ENCODE measurements at regions not wholly inside any gene's neighbourhood (a gene's known extent, or its start where the extent isn't known, plus 50 kb on each side); places are given as distances from the start of the nearest gene placed in this dataset.
"Not testable (repeated sequence)": the region's sequence is repeated elsewhere in the genome, so short reads cannot be mapped to it uniquely, and the experiment has no call there.

DNA sequence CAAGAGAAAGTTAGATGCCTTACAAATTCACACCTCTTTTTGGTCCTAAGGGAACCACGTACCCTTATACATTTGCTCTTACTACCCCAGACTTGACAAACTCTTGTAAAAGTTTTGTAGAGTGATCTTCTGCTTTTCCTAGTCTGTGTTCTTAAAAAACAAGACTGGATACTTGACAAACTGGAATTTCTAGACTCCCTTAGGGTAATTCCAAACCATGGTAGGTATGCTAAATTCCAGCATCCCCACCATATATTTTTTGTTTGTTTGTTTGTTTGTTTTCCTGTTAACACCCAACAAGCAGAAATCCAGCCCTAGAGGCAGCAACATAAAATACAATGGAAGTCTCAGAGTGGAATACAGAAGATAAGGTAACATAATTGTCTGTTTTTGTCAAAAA, 280.7 kb upstream of the NR2F2 start:
- H3K27ac ChIP-seq = no peak overlapping the region
- peaks cover 18% of the 10 kb centered on the region for H3K4me1 ChIP-seq (replicated peaks)
- H3K9me3 ChIP-seq (replicated peaks) = no peaks in the 10 kb centered on the region
- H3K36me3 ChIP-seq = no peaks in the 10 kb centered on the region
- H3K27me3 ChIP-seq (replicated peaks) = no peaks in the 10 kb centered on the region
- no peak overlapping the region for H3K4me3 ChIP-seq
- DNase-seq (ENCODE audit: low read depth in 1 of 2, low spot score in 2 of 2) = no peak

DNA sequence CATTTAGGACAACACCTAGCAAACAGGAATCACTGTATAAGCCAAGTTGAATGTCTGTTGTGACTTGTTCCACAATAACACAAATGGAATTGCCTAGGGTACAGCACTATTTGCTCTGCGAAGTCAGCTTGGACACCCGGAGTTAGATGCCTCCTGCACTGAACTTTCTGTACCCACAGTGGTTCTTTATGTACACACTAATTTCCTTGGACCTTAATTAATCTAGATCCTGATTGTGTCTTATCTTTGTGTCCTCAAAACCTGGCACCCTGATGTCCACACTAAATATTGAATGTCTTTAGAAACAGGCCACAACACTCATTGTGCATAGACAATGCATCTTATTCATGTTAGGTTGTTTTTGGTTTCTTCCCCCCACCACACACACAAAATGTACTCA, 278.9 kb upstream of the NR2F2 start:
- Histone ChIP-seq H3K9me3 (replicated peaks) (no peaks in the 10 kb centered on the region), H3K4me1 (replicated peaks) (peaks cover 18% of the 10 kb centered on the region), H3K36me3 (no peaks in the 10 kb centered on the region), H3K27me3 (replicated peaks) (no peaks in the 10 kb centered on the region), H3K4me3 (no peak overlapping the region), H3K27ac (no peak overlapping the region)
- DNase-seq (ENCODE audit: low read depth in 1 of 2, low spot score in 2 of 2) = no peak

DNA sequence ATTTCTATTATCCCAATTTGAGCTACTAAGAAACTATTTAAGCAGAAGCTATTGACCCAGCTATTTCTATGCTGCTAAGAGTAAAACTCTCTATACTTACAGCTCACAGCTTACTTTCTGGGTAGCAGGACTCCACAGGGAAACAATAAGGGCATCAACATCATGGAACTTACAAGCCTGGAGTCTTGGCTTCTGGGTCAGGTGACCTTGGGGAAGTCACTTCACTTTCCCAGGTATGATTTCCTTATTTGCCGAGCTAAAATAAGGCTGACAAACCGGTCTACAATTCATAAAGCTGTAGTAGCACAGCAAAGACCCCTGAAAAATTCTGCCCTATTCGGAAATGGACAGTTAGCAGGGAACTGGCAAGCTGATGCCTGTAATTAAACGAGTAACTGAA, 278.3 kb upstream of the NR2F2 start:
- Histone ChIP-seq H3K27ac (no peak overlapping the region), H3K36me3 (no peaks in the 10 kb centered on the region)
- DNase-seq (ENCODE audit: low read depth in 1 of 2, low spot score in 2 of 2) = no peak

GRCh38 chr15:96052572-96053030, 277.9 kb upstream of the NR2F2 start:
- no peak overlapping the region for H3K4me3 ChIP-seq
- DNase-seq (ENCODE audit: low read depth in 1 of 2, low spot score in 2 of 2) = no peak
- no peaks in the 10 kb centered on the region for H3K36me3 ChIP-seq
- H3K27ac ChIP-seq = no peak overlapping the region
- H3K9me3 ChIP-seq (replicated peaks) = no peaks in the 10 kb centered on the region
- H3K27me3 ChIP-seq (replicated peaks) = no peaks in the 10 kb centered on the region
- peaks cover 8% of the 10 kb centered on the region for H3K4me1 ChIP-seq (replicated peaks)

More for the DNA sequence above, 278.3 kb upstream of the NR2F2 start:
- no peaks in the 10 kb centered on the region for H3K27me3 ChIP-seq (replicated peaks)
- no peaks in the 10 kb centered on the region for H3K9me3 ChIP-seq (replicated peaks)
- H3K4me1 ChIP-seq (replicated peaks) = peaks cover 12% of the 10 kb centered on the region
- H3K4me3 ChIP-seq = no peak overlapping the region

DNA sequence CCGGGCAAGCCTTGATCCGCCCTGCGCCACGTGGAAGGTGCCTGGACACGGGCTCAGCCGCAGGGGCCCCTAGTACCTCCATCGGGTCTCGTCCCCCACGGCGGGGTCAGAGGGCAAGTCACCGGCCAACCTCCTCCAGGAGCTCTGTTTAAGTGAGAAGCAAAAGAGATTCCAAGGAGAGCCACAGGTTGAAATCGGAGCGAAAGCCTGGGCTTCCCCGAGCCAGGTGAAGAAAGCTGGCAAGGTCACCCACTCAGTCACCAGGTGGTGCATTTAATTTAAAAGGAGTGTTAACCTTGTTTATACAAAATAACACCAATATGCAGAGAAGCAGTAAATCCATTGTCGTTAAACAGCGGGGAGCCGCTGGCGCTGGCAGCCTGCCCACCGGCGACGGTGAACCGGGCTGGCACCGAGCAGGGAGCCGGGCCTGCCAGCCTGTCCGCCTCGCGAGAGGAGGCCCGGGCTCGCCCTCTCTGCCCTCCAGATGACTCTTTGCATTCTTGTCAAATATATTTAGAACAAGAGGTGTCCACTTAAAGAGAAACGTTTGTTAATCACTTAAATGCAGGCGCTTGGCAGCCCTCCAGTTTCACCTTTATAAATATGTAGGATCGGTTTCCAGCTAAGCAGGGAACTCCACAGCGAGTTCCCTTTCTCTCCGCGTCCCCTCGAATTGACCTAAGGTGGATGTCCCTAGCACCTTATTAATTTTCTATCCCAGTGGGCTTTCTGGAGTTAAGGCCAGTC, 277.3 kb upstream of the NR2F2 start:
- H3K27ac ChIP-seq = no peak overlapping the region
- H3K9me3 ChIP-seq (replicated peaks) = no peaks in the 10 kb centered on the region
- peaks cover 2% of the 10 kb centered on the region for H3K4me1 ChIP-seq (replicated peaks)
- no peaks in the 10 kb centered on the region for H3K36me3 ChIP-seq
- no peaks in the 10 kb centered on the region for H3K27me3 ChIP-seq (replicated peaks)
- no peak overlapping the region for H3K4me3 ChIP-seq
- DNase-seq (ENCODE audit: low read depth in 1 of 2, low spot score in 2 of 2) = no peak

DNA sequence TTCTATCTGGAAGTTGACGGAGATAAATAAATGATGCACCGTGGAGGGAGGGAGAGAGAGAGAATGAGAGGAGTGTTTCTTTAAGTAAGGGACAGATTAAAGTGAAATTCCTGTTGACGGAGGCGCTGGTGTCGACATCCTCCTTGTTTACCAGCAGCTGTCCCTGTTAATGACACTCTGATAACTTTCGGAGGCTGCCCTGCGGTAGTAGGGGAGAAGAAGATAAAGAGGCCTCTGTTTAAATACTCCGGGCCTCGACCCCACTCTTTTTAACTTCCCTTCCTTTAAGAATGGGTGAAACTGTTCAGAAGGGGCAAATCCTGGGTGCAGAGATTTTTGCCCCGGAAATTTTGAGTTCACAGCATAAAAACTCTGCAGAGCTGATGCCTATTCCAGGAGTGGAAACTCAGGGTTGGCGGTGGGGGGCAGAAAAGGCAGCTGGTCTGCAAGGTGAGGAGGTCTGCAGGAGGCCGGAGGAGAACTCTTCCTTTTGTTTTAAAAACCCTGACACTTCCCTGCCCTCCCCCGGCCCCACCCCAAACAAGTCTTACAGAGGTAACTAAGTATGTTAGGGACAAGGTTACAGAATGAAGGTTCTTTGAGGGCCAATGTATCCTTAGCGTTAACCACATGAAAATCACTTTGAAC, 276.6 kb upstream of the NR2F2 start:
- no peak overlapping the region for H3K27ac ChIP-seq
- no peak for DNase-seq (ENCODE audit: low read depth in 1 of 2, low spot score in 2 of 2)
- H3K36me3 ChIP-seq = no peaks in the 10 kb centered on the region
- no peak overlapping the region for H3K4me3 ChIP-seq
- H3K27me3 ChIP-seq (replicated peaks) = no peaks in the 10 kb centered on the region
- H3K4me1 ChIP-seq (replicated peaks) = no peaks in the 10 kb centered on the region
- no peaks in the 10 kb centered on the region for H3K9me3 ChIP-seq (replicated peaks)

DNA sequence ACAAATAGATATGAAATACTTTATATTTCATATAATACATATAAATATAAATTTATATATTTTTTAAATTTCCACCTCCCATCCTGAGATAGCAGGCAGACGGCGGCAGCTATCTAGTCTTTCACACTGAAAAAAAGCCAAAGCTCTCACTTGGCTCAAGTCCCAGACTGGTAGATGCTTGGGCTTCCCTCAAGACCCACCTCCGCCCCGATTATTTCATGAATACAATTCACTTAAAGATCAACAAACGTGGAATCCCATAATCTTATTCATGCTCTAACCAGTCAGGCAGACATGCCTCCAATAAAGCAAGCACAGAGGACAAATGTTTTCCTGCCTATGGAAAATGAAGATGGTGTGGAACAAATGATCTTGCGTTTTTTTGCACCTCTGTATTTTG, 275.9 kb upstream of the NR2F2 start:
- H3K36me3 ChIP-seq = no peaks in the 10 kb centered on the region
- no peak overlapping the region for H3K27ac ChIP-seq
- H3K9me3 ChIP-seq (replicated peaks) = no peaks in the 10 kb centered on the region
- no peaks in the 10 kb centered on the region for H3K4me1 ChIP-seq (replicated peaks)
- no peaks in the 10 kb centered on the region for H3K27me3 ChIP-seq (replicated peaks)
- H3K4me3 ChIP-seq = no peak overlapping the region
- DNase-seq (ENCODE audit: low read depth in 1 of 2, low spot score in 2 of 2) = no peak

DNA sequence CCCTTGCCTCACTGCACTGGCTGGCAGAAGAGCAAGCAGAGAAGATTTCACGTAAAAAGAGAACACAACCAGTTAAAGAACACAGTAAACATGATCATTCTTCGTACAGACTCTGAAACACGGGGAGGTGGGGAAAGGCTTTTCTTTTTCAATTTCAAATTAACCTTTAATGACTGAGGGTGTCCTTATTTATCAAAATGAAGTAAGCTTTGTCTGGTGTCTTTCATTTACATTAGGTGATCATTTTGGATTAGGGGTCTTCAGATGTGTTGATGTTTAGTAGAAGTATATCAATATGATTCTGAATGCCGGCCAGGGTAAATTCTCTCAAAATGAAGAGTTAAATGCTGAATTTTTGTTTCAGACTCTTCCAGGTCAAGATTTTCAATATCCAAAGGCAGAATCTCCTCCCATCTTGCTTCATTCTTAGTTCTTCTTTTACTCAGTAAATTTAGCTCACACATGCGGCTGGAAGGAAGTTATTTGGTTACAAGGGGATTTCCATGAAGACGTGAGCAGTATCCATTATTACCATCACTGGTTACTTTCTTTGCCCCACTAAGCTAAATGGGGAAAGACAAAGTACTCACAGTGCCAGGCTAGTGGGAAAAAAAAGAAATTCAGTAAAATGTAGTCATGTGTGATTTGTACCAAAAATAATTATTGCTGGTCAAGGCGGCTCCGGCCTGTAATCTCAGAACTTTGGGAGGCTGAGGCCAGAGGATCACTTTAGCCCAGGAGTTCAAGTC, 272.2 kb upstream of the NR2F2 start:
- H3K27me3 ChIP-seq (replicated peaks) = no peaks in the 10 kb centered on the region
- H3K9me3 ChIP-seq (replicated peaks) = no peaks in the 10 kb centered on the region
- no peaks in the 10 kb centered on the region for H3K4me1 ChIP-seq (replicated peaks)
- H3K36me3 ChIP-seq = no peaks in the 10 kb centered on the region
- H3K4me3 ChIP-seq = no peak overlapping the region
- H3K27ac ChIP-seq = no peak overlapping the region
- DNase-seq (ENCODE audit: low read depth in 1 of 2, low spot score in 2 of 2) = no peak

DNA sequence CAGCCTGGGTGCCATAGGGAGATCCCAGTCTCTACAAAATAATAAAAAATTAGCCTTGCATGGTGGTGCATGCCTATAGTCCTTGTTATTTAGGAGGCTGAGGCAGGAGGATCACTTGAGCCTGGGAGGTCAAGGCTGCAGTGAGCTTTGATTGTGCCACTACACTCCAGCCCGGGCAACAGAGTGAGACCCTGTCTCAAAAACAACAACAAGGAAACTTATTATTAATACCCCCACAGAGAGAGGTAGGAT, 271.7 kb upstream of the NR2F2 start:
- not testable (repeated sequence) for H3K36me3 ChIP-seq; DNase-seq (ENCODE audit: low read depth in 1 of 2, low spot score in 2 of 2); H3K4me3 ChIP-seq; H3K9me3 ChIP-seq (replicated peaks); H3K27ac ChIP-seq; H3K27me3 ChIP-seq (replicated peaks); H3K4me1 ChIP-seq (replicated peaks)

GRCh38 chr15:96060591-96060990, 269.9 kb upstream of the NR2F2 start:
- not testable (repeated sequence) for DNase-seq (ENCODE audit: low read depth in 1 of 2, low spot score in 2 of 2); H3K36me3 ChIP-seq; H3K4me1 ChIP-seq (replicated peaks); H3K27ac ChIP-seq; H3K27me3 ChIP-seq (replicated peaks); H3K4me3 ChIP-seq; H3K9me3 ChIP-seq (replicated peaks)

DNA sequence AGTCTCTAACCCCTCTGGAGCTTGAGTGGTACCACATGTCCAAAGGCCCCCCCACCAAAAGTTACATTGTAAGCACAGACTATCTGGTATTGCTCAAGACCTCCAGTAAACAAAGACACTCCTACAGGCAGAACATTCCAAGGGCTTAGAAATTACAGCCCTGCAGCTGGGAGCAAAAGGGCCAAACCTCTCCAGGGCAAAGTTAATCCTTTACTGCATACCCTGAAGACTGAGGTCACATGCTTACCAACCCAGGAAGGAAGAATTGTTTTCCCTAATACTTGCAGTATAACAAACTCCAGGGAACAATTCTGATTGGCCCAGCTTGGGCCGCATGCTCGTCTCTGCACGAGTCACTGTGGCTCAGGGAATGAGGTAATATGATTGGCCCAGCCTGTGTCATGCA, 266.1 kb upstream of the NR2F2 start:
- no peaks in the 10 kb centered on the region for H3K9me3 ChIP-seq (replicated peaks)
- H3K27me3 ChIP-seq (replicated peaks) = no peaks in the 10 kb centered on the region; the same call in 1 of the 2 replicates
- no peak overlapping the region for H3K27ac ChIP-seq
- DNase-seq (ENCODE audit: low read depth in 1 of 2, low spot score in 2 of 2) = no peak
- no peak overlapping the region for H3K4me3 ChIP-seq
- no peaks in the 10 kb centered on the region for H3K36me3 ChIP-seq
- no peaks in the 10 kb centered on the region for H3K4me1 ChIP-seq (replicated peaks)

GRCh38 chr15:96066126-96066525, 264.4 kb upstream of the NR2F2 start:
- no peak overlapping the region for H3K27ac ChIP-seq
- H3K27me3 ChIP-seq (replicated peaks) = no peaks in the 10 kb centered on the region; the same call in 1 of the 2 replicates
- H3K9me3 ChIP-seq (replicated peaks) = no peaks in the 10 kb centered on the region
- no peak overlapping the region for H3K4me3 ChIP-seq
- H3K4me1 ChIP-seq (replicated peaks) = no peaks in the 10 kb centered on the region
- DNase-seq (ENCODE audit: low read depth in 1 of 2, low spot score in 2 of 2) = no peak
- H3K36me3 ChIP-seq = no peaks in the 10 kb centered on the region

GRCh38 chr15:96066852-96067495, 263.5 kb upstream of the NR2F2 start:
- DNase-seq (ENCODE audit: low read depth in 1 of 2, low spot score in 2 of 2) = no peak

DNA sequence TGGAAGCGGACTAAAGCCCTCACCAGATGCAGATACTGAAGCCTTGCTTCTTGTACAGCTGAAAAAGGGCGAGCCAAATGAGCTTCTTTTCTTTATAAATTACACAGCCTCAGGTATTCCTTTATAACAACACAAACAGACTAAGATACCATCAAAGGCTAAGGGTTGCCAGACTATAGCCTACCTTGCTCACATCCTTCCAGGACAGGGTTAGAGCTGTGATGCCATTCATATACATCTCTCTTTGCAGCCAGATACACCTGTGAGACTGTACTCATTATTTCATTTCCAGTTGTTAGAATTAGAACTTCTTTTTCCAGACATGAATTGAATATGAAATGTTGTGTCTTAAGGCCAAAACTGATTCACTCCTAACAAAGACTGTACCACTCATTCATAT, 262.8 kb upstream of the NR2F2 start:
- no peaks in the 10 kb centered on the region for H3K4me1 ChIP-seq (replicated peaks)
- H3K9me3 ChIP-seq (replicated peaks) = no peaks in the 10 kb centered on the region
- H3K27ac ChIP-seq = no peak overlapping the region
- H3K36me3 ChIP-seq = no peaks in the 10 kb centered on the region
- H3K4me3 ChIP-seq = no peak overlapping the region
- no peaks in the 10 kb centered on the region; the same call in 1 of the 2 replicates for H3K27me3 ChIP-seq (replicated peaks)
- no peak for DNase-seq (ENCODE audit: low read depth in 1 of 2, low spot score in 2 of 2)

More at GRCh38 chr15:96066852-96067495, 263.5 kb upstream of the NR2F2 start:
- H3K27ac ChIP-seq = no peak overlapping the region
- H3K9me3 ChIP-seq (replicated peaks) = no peaks in the 10 kb centered on the region
- H3K4me3 ChIP-seq = no peak overlapping the region
- H3K36me3 ChIP-seq = no peaks in the 10 kb centered on the region
- H3K4me1 ChIP-seq (replicated peaks) = no peaks in the 10 kb centered on the region
- no peaks in the 10 kb centered on the region; the same call in 1 of the 2 replicates for H3K27me3 ChIP-seq (replicated peaks)
